Heart right ventricle (tissue), 16 donors: ENCODE measurements at regions not wholly inside any gene's neighbourhood (a gene's known extent, or its start where the extent isn't known, plus 50 kb on each side); places are given as distances from the start of the nearest gene placed in this dataset.

ENCODE experiments used
- ATAC-seq, 8 donors: fragments of 200-7000 bp; cut with Tn5 transposase; one replicate each; pipeline ENCODE4 v1.9.1; 2020; ENCODE audit warnings: mild to moderate bottlenecking in 8 of 8, moderate library complexity in 8 of 8, moderate number of reproducible peaks in 1 of 8
- DNase-seq, 2 donors: peaks; one replicate each; pipeline ENCODE4 v3.0.0-alpha.2; 2020
- H3K27ac ChIP-seq, 10 donors: fragments of 200-600 bp; sonication (generic) in 2 of 10; one replicate each; pipeline versions ENCODE4 v1.5.0 to v1.8.0; 2020 to 2022; ENCODE audit warnings: mild to moderate bottlenecking in 3 of 10
- H3K27me3 ChIP-seq, 7 donors: fragments of 200-600 bp; one replicate each; pipeline ENCODE4 v1.8.0; 2021 to 2022; ENCODE audit warnings: mild to moderate bottlenecking in 2 of 7
- H3K36me3 ChIP-seq, 9 donors: fragments of 200-600 bp; sonication (generic) in 1 of 9; one replicate each; pipeline versions ENCODE4 v1.5.0 to v1.8.0; 2020 to 2022; ENCODE audit warnings: mild to moderate bottlenecking in 2 of 9
- H3K4me1 ChIP-seq, 9 donors: fragments of 200-600 bp; sonication (generic) in 1 of 9; one replicate each; pipeline versions ENCODE4 v1.5.0 to v1.8.0; 2020 to 2022; ENCODE audit warnings: mild to moderate bottlenecking in 4 of 9
- H3K4me3 ChIP-seq, 10 donors: fragments of 200-600 bp; sonication (generic) in 2 of 10; one replicate each; pipeline versions ENCODE4 v1.5.0 to v1.8.0; 2020 to 2022; ENCODE audit warnings: mild to moderate bottlenecking in 7 of 10, moderate library complexity in 2 of 10
- H3K9me3 ChIP-seq, 11 donors: fragments of 200-600 bp in 10 of 11; sonication (generic) in 2 of 11; one replicate each; pipeline versions ENCODE4 v1.5.0 to v1.8.0; 2013 to 2022; ENCODE audit warnings: mild to moderate bottlenecking in 2 of 11, control low read depth in 1 of 11, moderate library complexity in 1 of 11
- WGBS, 2 donors: extraction: QIAGEN DNeasy Blood & Tissue Kit; methylation state at CpG; one replicate each; pipeline ENCODE4 v1.1.7; 2013; ENCODE audit warnings: inconsistent platforms in 1 of 2; 5-methylcytosine and 5-hydroxymethylcytosine counted together
- intact Hi-C, 10 donors: fragments of 100-400 bp; cut with DNase I; formaldehyde crosslinking; loops; one replicate each; pipeline versions ENCODE4 v1.11.1 to v1.14.2; 2022
- TF ChIP-seq, protein P1 (sequence below), 9 donors: fragments of 200-600 bp; sonication (generic) in 2 of 9; IDR thresholded peaks; one replicate each; pipeline versions ENCODE4 v1.5.0 to v1.8.0; 2021 to 2022; ENCODE audit warnings: antibody characterized with exemption in 9 of 9, mild to moderate bottlenecking in 5 of 9, moderate library complexity in 1 of 9
- donor health status: Arrhythmogenic right ventricular cardiomyopathy.
- donor health status: ischemic (EF 13 %, LVEDD 7.1; RV severe dilation, severe dysfunction).
- donor health status: healthy with polysubstance abuse.
- donor health status: DM: no; HTN: yes; CAD: no.
- donor health status: DM: no; HTN: no; CAD: no.
- donor health status: ischemic (EF 25% LVEDD 6.9; RV normal size, moderate dysfunction).
- donor health status: ischemic (EF 25% LVEDD 5.7; RV mildly dilated, moderate dysfunction).
- donor health status: healthy.
- donor health status: DM: yes; HTN: yes; CAD: no.
- donor health status: Ischemic cardiomyopathy.
- donor health status: ischemic (EF 35%, LVEDD 5.7; RV mildly dilated, moderate dysfunction).
- donor health status: nonischemic (EF 11% LVEDD 7.7; RV severe dilation, severe dysfunction).
- donor health status: DM: yes; HTN: yes; CAD: no.
- donor health status: PGD.
- donor health status: ischemic (EF 29% LVEDD 5.4; RV normal size, mild dysfunction).
- donor health status: nonischemic (EF 23%, LVEDD 6.1; RV moderate dilation, normal function).

- intact Hi-C loops, result loop anchor here in 1 of 10 donors (10.0 kb wide), 1 partner anchor 84 kb away; the partner anchor contains the start of gene COL3A1
- no peak for ATAC-seq
- WGBS, 2 donors, result 78 to 85% methylated on average over 13 of the region's 13 CpGs
These were observed 83.4 kb upstream of the COL3A1 start for GRCh38 chr2:188890755-188891154.

GRCh38 chr2:188892636-188893035 lies 81.5 kb upstream of the COL3A1 start:
- WGBS, 2 donors, result 45 to 68% methylated on average over 1 of the region's 1 CpG
- intact Hi-C loops, result loop anchor here in 1 of 10 donors (10.0 kb wide), 1 partner anchor 82 kb away; the partner anchor contains the start of gene COL3A1
- DNase-seq (no peak), ATAC-seq (no peak)
- Histone ChIP-seq H3K9me3 (peaks cover 0 to 36% (median 10%) of the 10 kb centered on the region in 11 donors), H3K27me3 (no peaks in the 10 kb centered on the region), H3K4me3 (no peak overlapping the region), H3K36me3 (no peaks in the 10 kb centered on the region), H3K4me1 (peaks cover 0 to 5% (median 0%) of the 10 kb centered on the region in 9 donors), H3K27ac (peak overlapping the region in 1 of 10 donors; percentile 24)
- TF ChIP-seq, protein P1, sequence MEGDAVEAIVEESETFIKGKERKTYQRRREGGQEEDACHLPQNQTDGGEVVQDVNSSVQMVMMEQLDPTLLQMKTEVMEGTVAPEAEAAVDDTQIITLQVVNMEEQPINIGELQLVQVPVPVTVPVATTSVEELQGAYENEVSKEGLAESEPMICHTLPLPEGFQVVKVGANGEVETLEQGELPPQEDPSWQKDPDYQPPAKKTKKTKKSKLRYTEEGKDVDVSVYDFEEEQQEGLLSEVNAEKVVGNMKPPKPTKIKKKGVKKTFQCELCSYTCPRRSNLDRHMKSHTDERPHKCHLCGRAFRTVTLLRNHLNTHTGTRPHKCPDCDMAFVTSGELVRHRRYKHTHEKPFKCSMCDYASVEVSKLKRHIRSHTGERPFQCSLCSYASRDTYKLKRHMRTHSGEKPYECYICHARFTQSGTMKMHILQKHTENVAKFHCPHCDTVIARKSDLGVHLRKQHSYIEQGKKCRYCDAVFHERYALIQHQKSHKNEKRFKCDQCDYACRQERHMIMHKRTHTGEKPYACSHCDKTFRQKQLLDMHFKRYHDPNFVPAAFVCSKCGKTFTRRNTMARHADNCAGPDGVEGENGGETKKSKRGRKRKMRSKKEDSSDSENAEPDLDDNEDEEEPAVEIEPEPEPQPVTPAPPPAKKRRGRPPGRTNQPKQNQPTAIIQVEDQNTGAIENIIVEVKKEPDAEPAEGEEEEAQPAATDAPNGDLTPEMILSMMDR (IDR thresholded peaks at IDR 0.05), result no peak

More at GRCh38 chr2:188890755-188891154, 83.4 kb upstream of the COL3A1 start:
- no peaks in the 10 kb centered on the region for H3K36me3 ChIP-seq
- peaks cover 0 to 5% (median 0%) of the 10 kb centered on the region in 9 donors for H3K4me1 ChIP-seq
- H3K9me3 ChIP-seq, result peaks cover 0 to 39% (median 10%) of the 10 kb centered on the region in 11 donors
- TF ChIP-seq, protein P1 (IDR thresholded peaks at IDR 0.05), result no peak
- no peak for DNase-seq
- H3K27me3 ChIP-seq, result no peaks in the 10 kb centered on the region
- H3K27ac ChIP-seq, result no peak overlapping the region
- H3K4me3 ChIP-seq, result no peak overlapping the region

- DNase-seq (no peak), ATAC-seq (no peak)
- intact Hi-C loops, result loop anchor here in 1 of 10 donors (10.0 kb wide), 1 partner anchor 81 kb away; the partner anchor contains the start of gene COL3A1
- 24 to 37% methylated on average over 2 of the region's 2 CpGs for WGBS, 2 donors
- Histone ChIP-seq H3K27ac (no peak overlapping the region), H3K4me1 (peaks cover 0 to 5% (median 0%) of the 10 kb centered on the region in 9 donors), H3K27me3 (no peaks in the 10 kb centered on the region), H3K4me3 (no peak overlapping the region), H3K36me3 (no peaks in the 10 kb centered on the region), H3K9me3 (peaks cover 0 to 22% (median 5%) of the 10 kb centered on the region in 11 donors)
- TF ChIP-seq, protein P1 (IDR thresholded peaks at IDR 0.05), result no peak
These were observed 80.2 kb upstream of the COL3A1 start for GRCh38 chr2:188893972-188894371.

DNA sequence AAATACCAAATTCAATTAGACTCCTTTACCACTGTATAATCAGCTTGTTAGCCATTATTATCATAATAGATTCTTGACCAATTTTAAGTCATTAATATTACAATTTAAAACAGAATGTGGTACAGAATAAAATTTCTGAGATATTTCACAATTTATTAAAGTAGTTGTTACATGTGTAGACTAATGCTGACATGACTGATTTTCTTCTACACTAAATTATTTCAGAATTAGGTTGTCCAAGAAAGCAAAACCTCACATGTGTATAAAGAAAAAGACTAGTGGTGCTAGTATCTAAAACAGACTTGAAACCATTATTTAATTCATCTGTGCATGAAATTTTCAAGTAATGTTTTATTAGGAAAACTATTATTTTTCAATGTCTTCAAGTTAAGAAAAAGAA lies 79.2 kb upstream of the COL3A1 start:
- TF ChIP-seq, protein P1 (IDR thresholded peaks at IDR 0.05), result no peak
- Histone ChIP-seq H3K36me3 (no peaks in the 10 kb centered on the region), H3K9me3 (peaks cover 0 to 13% (median under 1%) of the 10 kb centered on the region in 11 donors), H3K27me3 (no peaks in the 10 kb centered on the region), H3K4me3 (no peak overlapping the region), H3K27ac (no peak overlapping the region), H3K4me1 (peaks cover 0 to 5% (median 0%) of the 10 kb centered on the region in 9 donors)
- DNase-seq (no peak), ATAC-seq (no peak)
- intact Hi-C loops, result loop anchor here in 2 of 10 donors (5.0 to 10.0 kb wide), 2 partner anchors 77 to 80 kb away; partner anchors contain the start of gene COL3A1 (in 2 of the 2)
